CD4-positive, alpha-beta T cell (primary cell): ENCODE measurements at regions not wholly inside any gene's neighbourhood (a gene's known extent, or its start where the extent isn't known, plus 50 kb on each side); places are given as distances from the start of the nearest gene placed in this dataset.

Experiments used
- ATAC-seq: fragments of 200-7000 bp; cut with Tn5 transposase; one replicate; pipeline ENCODE4 v1.10.0; 2022; ENCODE audit warnings: mild to moderate bottlenecking; ENCODE audit not compliant: poor library complexity
- CTCF ChIA-PET: fragments of 350-600 bp; sonication (Branson Sonifier 250); formaldehyde crosslinking; loops from one replicate; lab custom pipeline; 2021; ENCODE audit warnings: antibody characterized with exemption, inconsistent platforms; lab: Charles Lee
- POLR2A ChIA-PET: fragments of 350-600 bp; sonication (Branson Sonifier 250); formaldehyde crosslinking; loops from one replicate; lab custom pipeline; 2021; ENCODE audit warnings: antibody characterized with exemption, inconsistent platforms; lab: Charles Lee
- DNase-seq, 14 experiments: peaks; one replicate each; pipeline ENCODE4 v3.0.0-alpha.2; 2013 to 2020; ENCODE audit warnings: mixed read lengths in 2 of 14
- H3K27ac ChIP-seq, 2 donors: one replicate each; pipeline versions ENCODE4 v1.5.1 to v1.7.0; 2013; ENCODE audit warnings: low read length in 2 of 2, low read depth in 1 of 2, mild to moderate bottlenecking in 1 of 2
- H3K27me3 ChIP-seq, 2 experiments: 1 replicate in 1 of 2; 2 replicates in 1 of 2; pipeline versions ENCODE4 v1.6.1 to v1.7.0; 2013; ENCODE audit warnings: low read length in 2 of 2, control low read depth in 1 of 2, mild to moderate bottlenecking in 1 of 2, moderate library complexity in 1 of 2; ENCODE audit not compliant: insufficient read depth in 2 of 2, control insufficient read depth in 1 of 2
- H3K36me3 ChIP-seq: one replicate; pipeline ENCODE4 v1.6.1; 2013; ENCODE audit warnings: low read length, control low read depth; ENCODE audit not compliant: insufficient read depth
- H3K4me1 ChIP-seq: one replicate; pipeline ENCODE4 v1.6.1; 2013; ENCODE audit warnings: low read length, control low read depth; ENCODE audit not compliant: insufficient read depth
- H3K4me3 ChIP-seq: one replicate; pipeline ENCODE4 v1.5.1; 2013; ENCODE audit warnings: mild to moderate bottlenecking, low read length, moderate library complexity
- H3K9me3 ChIP-seq, 2 experiments: 1 replicate in 1 of 2; 2 replicates in 1 of 2; pipeline versions ENCODE4 v1.6.1 to v1.7.0; 2013; ENCODE audit warnings: low read length in 2 of 2, mild to moderate bottlenecking in 2 of 2, control low read depth in 1 of 2, moderate library complexity in 1 of 2; ENCODE audit not compliant: control insufficient read depth in 1 of 2, insufficient read depth in 1 of 2
- H3K27ac Mint-ChIP-seq: one replicate; pipeline ENCODE4 v1.8.0; 2020; ENCODE audit warnings: mixed read lengths
- H3K27me3 Mint-ChIP-seq: one replicate; pipeline ENCODE4 v1.8.0; 2021; ENCODE audit warnings: mixed read lengths
- H3K36me3 Mint-ChIP-seq: one replicate; pipeline ENCODE4 v1.8.0; 2021; ENCODE audit warnings: low read depth, mixed read lengths
- H3K4me1 Mint-ChIP-seq: one replicate; pipeline ENCODE4 v1.8.0; 2021; ENCODE audit warnings: low read depth, mixed read lengths
- H3K4me3 Mint-ChIP-seq: one replicate; pipeline ENCODE4 v1.8.0; 2020; ENCODE audit warnings: mild to moderate bottlenecking, mixed read lengths
- H3K9me3 Mint-ChIP-seq: one replicate; pipeline ENCODE4 v1.8.0; 2020; ENCODE audit warnings: mixed read lengths
- CTCF ChIP-seq: fragments of 200-600 bp; IDR thresholded peaks from one replicate; pipeline ENCODE4 v1.8.0; 2022; ENCODE audit warnings: antibody characterized with exemption, mild to moderate bottlenecking
- intact Hi-C, 2 experiments: fragments of 100-400 bp; cut with DNase I in 1 of 2; cut with micrococcal nuclease in 1 of 2; formaldehyde crosslinking; loops; one replicate each; pipeline versions ENCODE4 v1.15.1 to v1.9.0; 2023 to 2025; cut with DNase I, micrococcal nuclease

GRCh38 chr6:43977404-43978111 lies 149.7 kb downstream of the MRPL14 start:
- no peak overlapping the region for H3K27ac Mint-ChIP-seq
- no peak overlapping the region for H3K27ac ChIP-seq
- CTCF ChIA-PET, result no interaction called here

GRCh38 chr6:43976706-43977403 lies 150.4 kb downstream of the MRPL14 start:
- no peaks in the 10 kb centered on the region for H3K9me3 ChIP-seq
- H3K4me1 Mint-ChIP-seq, result no peaks in the 10 kb centered on the region
- CTCF ChIA-PET, result no interaction called here
- no peak for TF ChIP-seq CTCF
- H3K27ac ChIP-seq, result no peak overlapping the region
- H3K36me3 Mint-ChIP-seq, result no peaks in the 10 kb centered on the region
- no peak overlapping the region for H3K4me3 Mint-ChIP-seq
- H3K27me3 ChIP-seq, result peaks cover 0 to 5% of the 10 kb centered on the region in 2 experiments
- ATAC-seq (no peak), DNase-seq (no peak)
- H3K4me3 ChIP-seq, result no peak overlapping the region
- POLR2A ChIA-PET, result no interaction called here
- intact Hi-C loops, result no loop called here
- H3K36me3 ChIP-seq, result no peaks in the 10 kb centered on the region
- no peaks in the 10 kb centered on the region for H3K4me1 ChIP-seq
- peaks cover 2% of the 10 kb centered on the region for H3K9me3 Mint-ChIP-seq
- no peak overlapping the region for H3K27ac Mint-ChIP-seq
- H3K27me3 Mint-ChIP-seq, result peaks cover 9% of the 10 kb centered on the region

More at GRCh38 chr6:43977404-43978111, 149.7 kb downstream of the MRPL14 start:
- Histone ChIP-seq H3K4me3 (no peak overlapping the region), H3K36me3 (no peaks in the 10 kb centered on the region), H3K4me1 (no peaks in the 10 kb centered on the region), H3K27me3 (peaks cover 0 to 5% of the 10 kb centered on the region in 2 experiments), H3K9me3 (no peaks in the 10 kb centered on the region)
- Mint-ChIP-seq H3K27me3 (peaks cover 9% of the 10 kb centered on the region), H3K4me3 (no peak overlapping the region), H3K4me1 (no peaks in the 10 kb centered on the region), H3K9me3 (peaks cover 2% of the 10 kb centered on the region), H3K36me3 (no peaks in the 10 kb centered on the region)
- intact Hi-C loops, result no loop called here
- POLR2A ChIA-PET, result no interaction called here
- ATAC-seq (no peak), DNase-seq (peak in 4 of 14 experiments; percentile 2 to 72 (median 37))
- TF ChIP-seq CTCF, result no peak

DNA sequence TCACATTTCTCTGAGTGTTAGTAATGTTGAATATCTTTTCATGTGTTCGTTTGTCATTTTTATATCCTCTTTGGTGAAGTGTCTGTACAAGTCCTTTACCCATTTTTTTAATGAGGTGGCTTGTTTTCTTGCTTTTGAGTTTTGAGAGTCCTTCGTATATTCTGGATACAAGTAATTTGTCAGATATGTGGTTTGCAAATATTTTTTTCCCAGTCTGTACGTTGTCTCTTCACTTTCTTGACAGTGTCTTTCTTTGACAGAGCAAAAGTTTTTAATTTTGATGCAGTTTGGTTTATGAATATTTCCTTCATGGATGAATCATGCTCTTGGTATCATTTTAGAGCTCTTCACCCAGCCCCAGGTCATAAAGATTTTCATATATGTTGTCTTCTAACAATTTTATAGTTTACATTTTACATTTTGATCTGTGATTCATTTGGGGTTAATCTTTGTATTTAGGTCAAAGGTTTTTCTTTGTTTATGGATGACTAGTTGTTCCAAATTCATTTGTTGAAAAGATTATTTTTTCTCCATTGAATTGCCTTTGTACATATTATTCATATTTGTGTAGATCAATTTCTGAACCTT lies 152.5 kb downstream of the MRPL14 start:
- DNase-seq, result no peak
- no peaks in the 10 kb centered on the region for H3K36me3 ChIP-seq
- no peaks in the 10 kb centered on the region for H3K36me3 Mint-ChIP-seq
- H3K9me3 ChIP-seq, result no peaks in the 10 kb centered on the region
- no peak overlapping the region for H3K4me3 Mint-ChIP-seq
- no peak overlapping the region for H3K4me3 ChIP-seq
- H3K27ac Mint-ChIP-seq, result no peak overlapping the region
- H3K9me3 Mint-ChIP-seq, result peaks cover 2% of the 10 kb centered on the region
- H3K27me3 ChIP-seq, result peaks cover 0 to 5% of the 10 kb centered on the region in 2 experiments
- no peak for TF ChIP-seq CTCF
- CTCF ChIA-PET, result no interaction called here
- no peak overlapping the region for H3K27ac ChIP-seq
- H3K4me1 Mint-ChIP-seq, result no peaks in the 10 kb centered on the region
- no peak for ATAC-seq
- peaks cover 9% of the 10 kb centered on the region for H3K27me3 Mint-ChIP-seq
- intact Hi-C loops, result no loop called here
- H3K4me1 ChIP-seq, result no peaks in the 10 kb centered on the region
- POLR2A ChIA-PET, result no interaction called here
